NCI-H128 (cell line): ENCODE measurements at regions not wholly inside any gene's neighbourhood (a gene's known extent, or its start where the extent isn't known, plus 50 kb on each side); places are given as distances from the start of the nearest gene placed in this dataset.
"Not testable (repeated sequence)": the region's sequence is repeated elsewhere in the genome, so short reads cannot be mapped to it uniquely, and the experiment has no call there.

Source experiments
- DNase-seq: peaks from one replicate; lab custom pipeline; 2025; ENCODE audit not compliant: unreplicated experiment; lab: John Stamatoyannopoulos, UW

- DNase-seq, result no peak
These were observed 50.2 kb upstream of the FGF3 start for GRCh38 chr11:69869311-69869939.

- DNase-seq, result no peak
These were observed 51.5 kb upstream of the FGF3 start for GRCh38 chr11:69870766-69871165.

DNA sequence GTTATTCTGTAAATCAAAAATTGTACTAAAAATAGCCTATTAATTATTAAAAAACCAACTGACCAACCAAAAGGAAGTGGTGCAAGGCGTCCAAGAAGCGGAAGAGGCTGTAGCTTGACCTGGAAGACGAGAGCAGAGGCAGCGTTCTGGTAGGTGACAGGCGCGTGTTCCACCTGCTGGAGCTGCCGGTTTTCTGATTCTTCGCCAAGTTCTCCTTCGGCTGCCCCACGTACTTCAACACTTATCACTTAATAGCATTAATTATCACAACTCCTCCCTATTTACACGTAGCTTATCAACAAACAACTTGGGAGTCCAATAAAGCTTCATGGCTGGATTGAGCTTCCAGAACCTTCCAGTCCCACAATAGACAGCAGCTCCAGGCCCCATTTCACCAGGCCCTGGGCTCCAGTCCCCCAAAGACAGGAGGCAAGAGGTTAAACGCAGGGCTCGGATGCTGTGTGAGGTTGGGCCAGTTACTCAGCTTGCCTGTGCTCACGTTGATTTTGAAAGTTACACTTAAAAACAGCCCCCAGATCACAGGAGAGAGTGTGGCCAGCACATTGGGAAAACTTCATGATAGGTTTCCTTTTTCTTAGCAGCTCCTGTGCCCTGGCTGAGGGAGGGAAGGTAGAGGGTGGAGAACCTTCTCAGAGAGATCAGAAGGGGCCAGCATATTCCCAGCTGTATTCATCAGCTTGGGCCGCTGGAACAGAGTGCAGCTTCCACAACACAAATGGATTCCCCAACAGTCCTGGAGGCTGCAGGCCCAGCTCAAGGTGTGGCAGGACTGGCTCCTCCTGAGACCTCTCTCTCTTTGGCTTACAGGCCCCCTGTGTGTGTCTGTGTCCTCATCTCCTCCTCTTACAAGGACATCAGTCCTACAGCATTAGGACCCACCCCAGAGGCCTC is 54.2 kb upstream of the FGF3 start:
- no peak for DNase-seq

DNA sequence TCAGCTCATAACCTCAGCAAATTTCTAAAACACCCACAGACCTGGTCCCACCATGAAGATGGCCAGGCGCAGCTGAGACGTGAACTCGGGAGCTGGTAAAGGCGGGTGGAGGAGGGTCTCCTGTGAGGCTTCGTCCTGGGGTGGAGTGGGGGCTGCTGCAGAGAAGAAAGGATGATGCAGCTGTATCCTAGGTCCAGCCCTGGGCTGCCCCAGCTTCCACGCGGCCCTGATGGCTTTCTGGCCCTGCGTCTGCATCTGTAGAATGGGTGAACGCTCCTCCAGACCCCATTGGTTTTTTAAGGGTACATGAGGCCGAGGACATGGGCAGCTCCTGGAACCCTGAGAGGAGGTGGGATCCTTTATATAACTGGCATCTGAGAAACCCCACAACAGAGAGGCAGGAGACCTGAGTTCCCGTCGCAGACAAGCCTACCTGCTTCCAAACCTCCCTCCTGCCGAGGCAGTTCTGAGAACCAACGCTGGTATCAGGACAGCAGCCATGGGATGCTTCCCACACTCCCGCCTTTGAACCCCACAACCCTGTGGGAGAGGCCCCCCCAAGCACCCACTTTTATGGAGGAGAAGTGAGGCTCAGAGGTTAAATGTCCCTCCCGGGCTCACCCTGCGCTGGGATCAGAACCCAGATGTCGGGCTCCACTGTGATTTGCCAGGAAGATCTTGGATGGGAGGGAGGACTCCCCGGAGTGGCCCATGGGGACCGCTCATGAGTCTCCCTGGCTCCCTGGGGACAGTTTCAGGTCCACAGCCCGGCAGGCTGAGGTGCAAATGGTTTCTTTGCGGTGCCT is 55.2 kb upstream of the FGF3 start:
- no peak for DNase-seq

GRCh38 chr11:69874984-69875624 is 55.9 kb upstream of the FGF3 start:
- DNase-seq, result no peak

DNA sequence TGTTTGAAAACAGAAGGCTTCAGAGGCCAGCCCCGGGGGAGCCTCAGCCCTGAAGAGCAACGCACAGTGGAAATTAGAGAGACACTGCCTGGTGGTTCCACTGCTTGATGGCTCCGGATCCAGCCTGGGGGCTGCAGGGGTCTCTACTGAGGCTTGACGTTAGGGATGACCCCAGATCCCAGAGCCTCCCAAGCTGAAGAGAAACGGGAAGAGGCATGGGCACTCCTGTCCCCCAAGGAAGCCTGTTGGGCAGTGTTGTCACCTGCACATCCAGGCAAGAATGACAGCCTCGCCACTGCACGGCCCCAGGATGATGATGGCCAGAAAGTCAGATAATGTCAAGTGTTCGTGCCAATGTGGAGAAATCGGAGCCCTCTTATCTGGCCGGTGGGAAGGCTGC is 56.8 kb upstream of the FGF3 start:
- no peak for DNase-seq

- no peak for DNase-seq
These were observed 58.0 kb upstream of the FGF3 start for GRCh38 chr11:69877235-69877634.

DNA sequence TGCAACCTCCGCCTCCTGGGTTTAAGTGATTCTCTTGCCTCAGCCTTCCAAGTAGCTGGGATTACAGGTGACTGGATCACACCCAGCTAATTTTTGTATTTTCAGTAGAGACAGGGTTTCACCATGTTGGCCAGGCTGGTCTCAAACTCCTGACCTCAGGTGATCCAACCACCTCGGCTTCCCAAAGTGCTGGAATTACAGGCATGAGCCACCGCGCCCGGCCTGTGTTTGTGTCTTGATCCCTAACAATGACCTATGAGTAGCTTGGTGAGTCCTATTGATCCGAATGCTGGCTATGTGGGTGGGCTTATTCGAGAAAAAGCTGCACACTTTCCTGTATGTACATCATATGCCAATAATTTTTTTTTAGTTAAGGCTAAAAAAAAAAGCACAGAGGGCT is 58.5 kb upstream of the FGF3 start:
- DNase-seq, result not testable (repeated sequence)

DNA sequence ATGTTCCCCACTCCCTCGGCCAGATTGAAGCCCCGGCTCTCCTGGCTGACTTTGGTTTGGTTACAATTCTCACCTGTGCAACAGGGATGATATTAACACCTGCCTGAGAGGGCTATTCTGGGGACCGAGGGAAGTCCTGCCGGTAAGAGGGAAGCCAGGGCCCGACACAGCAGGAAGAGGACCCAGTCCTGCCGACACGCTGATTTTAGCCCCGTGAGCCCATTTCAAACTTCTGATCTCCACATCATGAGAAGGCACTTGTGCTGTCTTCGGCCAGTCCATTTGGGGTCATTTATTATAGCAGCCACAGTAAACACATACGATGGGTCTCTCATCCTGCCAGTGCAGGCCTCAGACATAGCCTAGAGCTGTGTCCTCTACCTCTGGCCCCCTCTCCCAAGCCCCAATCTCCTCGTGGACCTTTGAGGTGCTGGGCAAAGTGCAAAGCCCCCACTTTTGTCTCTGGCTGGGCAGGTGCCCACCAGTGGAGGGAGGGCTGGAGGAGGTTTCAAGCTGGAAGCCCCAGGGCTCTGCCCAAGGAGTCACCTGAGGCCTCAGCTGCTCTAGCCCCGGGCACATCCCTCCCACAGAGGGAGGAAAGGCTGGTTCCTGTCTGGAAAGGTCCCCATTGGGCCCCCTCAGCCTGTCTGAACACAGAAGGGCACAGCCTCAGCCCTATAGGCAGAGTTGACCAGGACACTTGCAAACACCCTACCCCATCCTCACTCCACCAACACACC is 59.1 kb upstream of the FGF3 start:
- no peak for DNase-seq

DNA sequence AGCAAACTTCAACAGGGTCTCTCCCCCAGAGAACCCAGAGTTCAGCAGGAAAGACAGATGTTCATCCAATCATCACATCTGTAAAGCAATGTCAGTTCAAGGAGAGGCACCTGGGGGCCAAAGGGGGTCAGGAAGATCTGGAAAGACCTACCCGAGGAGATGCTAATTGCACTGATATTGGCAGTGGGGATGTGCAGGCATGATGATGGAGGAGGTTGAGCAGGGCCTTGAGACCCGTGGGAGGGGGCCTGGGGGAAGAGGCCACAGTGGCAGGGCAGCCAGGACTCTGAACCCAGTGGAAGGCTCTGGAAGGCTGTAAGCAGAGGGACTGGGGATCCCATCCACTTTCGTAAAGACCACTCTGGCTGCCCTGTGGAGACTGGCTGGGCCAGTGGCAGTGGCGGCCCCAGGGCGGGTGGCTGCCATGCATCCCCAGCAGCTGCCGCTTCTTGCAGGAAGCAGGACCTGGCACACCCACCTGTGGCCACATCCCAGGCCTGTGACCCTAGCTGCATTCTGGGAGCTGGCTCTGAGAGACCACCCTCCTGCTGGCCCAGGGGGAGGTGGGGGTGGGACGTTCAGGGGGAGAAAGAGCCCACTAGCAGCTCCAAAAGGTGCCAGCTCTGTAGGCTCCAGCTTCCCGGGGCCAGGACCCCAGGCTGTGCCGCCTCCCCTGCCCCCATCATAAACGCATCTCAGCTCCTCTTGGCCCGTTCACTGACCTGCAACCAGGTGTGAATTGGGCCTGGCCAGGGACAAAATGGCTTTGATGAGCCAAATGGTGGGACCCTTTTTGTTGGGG is 59.9 kb upstream of the FGF3 start:
- no peak for DNase-seq

GRCh38 chr11:69879729-69880005 is 60.5 kb upstream of the FGF3 start:
- DNase-seq, result no peak

- DNase-seq, result no peak
These were observed 61.0 kb upstream of the FGF3 start for GRCh38 chr11:69880041-69880825.

DNA sequence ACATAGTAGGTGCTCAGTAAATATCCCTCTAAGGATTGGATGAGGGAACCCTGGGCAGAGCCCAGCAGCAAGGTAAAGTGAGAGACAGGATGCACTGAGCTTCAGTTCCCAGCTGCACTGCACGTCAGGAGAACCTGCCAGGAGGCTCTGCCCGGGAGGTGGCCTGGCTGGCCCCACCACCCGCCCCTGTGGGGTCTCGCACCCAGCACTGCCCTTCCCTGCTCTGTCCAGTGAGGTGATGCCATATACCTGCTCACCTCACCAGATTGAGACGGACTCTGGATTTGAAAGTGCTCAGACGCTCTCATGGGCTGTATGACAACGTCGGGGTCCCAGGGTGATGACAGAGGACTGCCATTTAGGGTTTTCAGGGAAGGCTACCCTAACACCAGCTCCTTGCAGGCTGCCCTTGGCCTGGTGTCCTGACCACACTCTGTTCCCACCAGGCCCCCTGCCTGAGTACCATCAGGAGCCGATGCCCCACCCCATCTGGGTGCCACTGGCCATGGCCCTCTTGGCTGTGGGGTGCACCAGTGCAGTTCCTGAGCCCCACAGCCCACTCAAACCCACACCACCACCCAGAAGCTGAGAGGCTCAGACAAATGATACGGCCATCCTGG is 61.7 kb upstream of the FGF3 start:
- no peak for DNase-seq

- no peak for DNase-seq
These were observed 62.5 kb upstream of the FGF3 start for GRCh38 chr11:69881467-69882269.

DNA sequence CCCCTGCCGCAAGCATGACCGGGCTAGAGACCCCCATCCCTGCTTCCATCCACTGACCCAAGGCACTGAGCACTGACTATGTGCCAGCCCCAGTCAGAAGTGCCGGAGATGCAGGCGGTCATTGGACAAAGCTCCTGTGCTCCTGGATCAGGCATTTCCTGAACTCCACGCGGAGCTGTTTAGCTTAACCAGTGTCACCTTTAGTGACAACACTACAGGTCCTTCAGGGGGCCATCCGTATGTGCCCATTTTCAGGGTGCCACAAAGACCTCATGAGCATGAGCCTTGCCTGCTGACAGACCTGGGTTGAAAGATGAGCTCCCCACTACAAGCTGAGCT is 63.0 kb upstream of the FGF3 start:
- DNase-seq, result no peak

- no peak for DNase-seq
These were observed 64.4 kb upstream of the FGF3 start for GRCh38 chr11:69883292-69884255.

GRCh38 chr11:69884286-69884685 is 65.1 kb upstream of the FGF3 start:
- no peak for DNase-seq
